Esophagus squamous epithelium (tissue), 5 donors: ENCODE measurements at regions not wholly inside any gene's neighbourhood (a gene's known extent, or its start where the extent isn't known, plus 50 kb on each side); places are given as distances from the start of the nearest gene placed in this dataset.
A peak's percentile ranks its signal among the peaks of the same experiment; 100 is the strongest.
"Not testable (repeated sequence)": the region's sequence is repeated elsewhere in the genome, so short reads cannot be mapped to it uniquely, and the experiment has no call there.

Experiments used
- DNase-seq: peaks from one replicate; lab custom pipeline; 2025; lab: John Stamatoyannopoulos, UW
- H3K27ac ChIP-seq, 4 donors: fragments of 200-600 bp; sonication (generic); one replicate each; pipeline ENCODE4 v1.5.1; 2016 to 2019; ENCODE audit warnings: mild to moderate bottlenecking in 1 of 4
- H3K27me3 ChIP-seq, 4 donors: fragments of 200-600 bp; sonication (generic); 1 replicate in 3 of 4; 2 replicates in 1 of 4; pipeline versions ENCODE4 v1.5.1 to v1.6.0; 2017 to 2021; ENCODE audit warnings: antibody characterized with exemption in 1 of 4
- H3K36me3 ChIP-seq, 3 donors: fragments of 200-600 bp; sonication (generic); one replicate each; pipeline ENCODE4 v1.5.1; 2016 to 2019
- H3K4me1 ChIP-seq, 3 donors: fragments of 200-600 bp; sonication (generic); one replicate each; pipeline ENCODE4 v1.5.1; 2017 to 2019
- H3K4me3 ChIP-seq, 4 donors: fragments of 200-600 bp; sonication (generic); 1 replicate in 3 of 4; 2 replicates in 1 of 4; pipeline ENCODE4 v1.5.1; 2016 to 2019; ENCODE audit warnings: mild to moderate bottlenecking in 2 of 4, moderate library complexity in 1 of 4
- H3K9me3 ChIP-seq, 3 donors: fragments of 200-600 bp; sonication (generic); one replicate each; pipeline ENCODE4 v1.5.1; 2016 to 2019
- POLR2A ChIP-seq, 4 donors: fragments of 450-650 bp; IDR thresholded peaks; one replicate each; pipeline ENCODE4 v1.6.1; 2017; ENCODE audit warnings: antibody characterized with exemption in 4 of 4, mild to moderate bottlenecking in 4 of 4, moderate library complexity in 3 of 4
- WGBS, 2 donors: methylation state at CpG; one replicate each; pipeline ENCODE4 v1.1.5; 2018; 5-methylcytosine and 5-hydroxymethylcytosine counted together
- intact Hi-C: fragments of 100-400 bp; cut with DNase I; formaldehyde crosslinking; loops from one replicate; pipeline ENCODE4 v1.15.0; 2022
- TF ChIP-seq, protein P1 (sequence below), 6 experiments: fragments of 450-650 bp in 4 of 6; fragments of 200-600 bp in 2 of 6; sonication (generic) in 2 of 6; IDR thresholded peaks; one replicate each; pipeline ENCODE4 v1.5.1; 2016 to 2019; ENCODE audit warnings: antibody characterized with exemption in 6 of 6, mild to moderate bottlenecking in 4 of 6, moderate library complexity in 4 of 6
- donor health status: DM: yes; HTN: yes; CAD: no.

DNA sequence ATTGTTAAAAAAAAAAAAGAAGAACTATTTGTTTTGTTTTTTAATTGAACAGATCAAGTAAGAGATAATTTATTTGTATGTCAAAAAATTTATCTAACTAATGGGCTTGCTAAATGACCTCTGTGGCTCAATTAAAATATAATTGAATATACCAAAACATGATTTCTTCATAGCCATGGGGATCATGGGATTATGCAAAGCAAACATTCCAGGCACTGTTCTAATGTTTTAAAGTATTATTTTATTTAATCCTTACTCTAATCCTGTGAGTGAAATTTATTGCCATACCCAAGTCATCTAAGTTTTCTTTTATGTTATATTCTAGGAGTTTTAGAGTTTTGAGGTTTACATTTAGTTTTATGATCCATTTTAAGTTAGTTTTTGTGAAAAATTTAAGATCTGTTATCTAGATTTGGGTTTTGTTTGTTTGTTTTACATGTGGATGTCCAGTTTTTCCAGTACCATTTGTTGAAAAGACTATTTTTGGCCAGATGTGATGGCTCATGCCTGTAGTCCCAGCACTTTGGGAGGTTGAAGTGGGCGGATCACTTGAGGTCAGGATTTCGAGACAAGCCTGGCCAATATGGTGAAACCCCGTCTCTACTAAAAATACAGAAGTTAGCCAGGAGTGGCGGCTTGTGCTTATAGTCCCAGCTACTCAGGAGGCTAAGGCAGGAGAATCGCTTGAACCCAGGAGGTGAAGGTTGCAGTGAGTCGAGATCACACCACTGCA lies 52.3 kb upstream of the CNOT10 start:
- intact Hi-C loops = no loop called here
- H3K9me3 ChIP-seq = no peaks in the 10 kb centered on the region
- peaks cover 0 to 12% (median 0%) of the 10 kb centered on the region in 4 donors for H3K27me3 ChIP-seq
- 79 to 90% methylated on average over 6 of the region's 6 CpGs for WGBS, 2 donors
- no peak for DNase-seq
- peak overlapping the region in 1 of 4 donors; percentile 18 for H3K27ac ChIP-seq
- no peak for TF ChIP-seq POLR2A (IDR thresholded peaks at IDR 0.05)
- no peaks in the 10 kb centered on the region for H3K36me3 ChIP-seq
- peaks cover 0 to 21% (median 0%) of the 10 kb centered on the region in 3 donors for H3K4me1 ChIP-seq
- H3K4me3 ChIP-seq = no peak overlapping the region

DNA sequence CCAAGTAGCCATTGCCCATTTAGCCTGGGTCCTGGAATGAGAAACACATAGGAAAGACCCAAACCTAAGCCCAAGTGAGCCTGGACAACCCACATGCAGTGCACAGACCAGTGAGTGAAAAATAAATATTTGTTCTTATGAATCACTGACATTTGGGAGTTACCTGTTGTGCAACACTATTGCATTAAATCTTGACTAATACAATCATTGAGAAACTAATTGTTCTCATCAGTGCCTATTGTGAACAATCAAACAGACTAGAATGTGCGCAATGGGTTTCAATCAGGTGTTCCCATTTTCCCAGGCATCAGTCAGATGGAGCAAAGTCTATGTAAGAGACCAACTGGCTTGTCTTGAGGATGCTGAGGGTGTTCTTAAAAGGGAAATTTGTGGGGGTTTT lies 54.7 kb upstream of the CNOT10 start:
- TF ChIP-seq, protein P1, sequence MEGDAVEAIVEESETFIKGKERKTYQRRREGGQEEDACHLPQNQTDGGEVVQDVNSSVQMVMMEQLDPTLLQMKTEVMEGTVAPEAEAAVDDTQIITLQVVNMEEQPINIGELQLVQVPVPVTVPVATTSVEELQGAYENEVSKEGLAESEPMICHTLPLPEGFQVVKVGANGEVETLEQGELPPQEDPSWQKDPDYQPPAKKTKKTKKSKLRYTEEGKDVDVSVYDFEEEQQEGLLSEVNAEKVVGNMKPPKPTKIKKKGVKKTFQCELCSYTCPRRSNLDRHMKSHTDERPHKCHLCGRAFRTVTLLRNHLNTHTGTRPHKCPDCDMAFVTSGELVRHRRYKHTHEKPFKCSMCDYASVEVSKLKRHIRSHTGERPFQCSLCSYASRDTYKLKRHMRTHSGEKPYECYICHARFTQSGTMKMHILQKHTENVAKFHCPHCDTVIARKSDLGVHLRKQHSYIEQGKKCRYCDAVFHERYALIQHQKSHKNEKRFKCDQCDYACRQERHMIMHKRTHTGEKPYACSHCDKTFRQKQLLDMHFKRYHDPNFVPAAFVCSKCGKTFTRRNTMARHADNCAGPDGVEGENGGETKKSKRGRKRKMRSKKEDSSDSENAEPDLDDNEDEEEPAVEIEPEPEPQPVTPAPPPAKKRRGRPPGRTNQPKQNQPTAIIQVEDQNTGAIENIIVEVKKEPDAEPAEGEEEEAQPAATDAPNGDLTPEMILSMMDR (IDR thresholded peaks at IDR 0.05) = no peak
- TF ChIP-seq POLR2A (IDR thresholded peaks at IDR 0.05) = no peak
- H3K27ac ChIP-seq = no peak overlapping the region
- DNase-seq = no peak
- H3K9me3 ChIP-seq = no peaks in the 10 kb centered on the region
- peaks cover 0 to 4% (median 0%) of the 10 kb centered on the region in 4 donors for H3K27me3 ChIP-seq
- 61 to 64% methylated on average over 1 of the region's 1 CpG for WGBS, 2 donors
- intact Hi-C loops = no loop called here
- no peak overlapping the region for H3K4me3 ChIP-seq
- no peaks in the 10 kb centered on the region for H3K36me3 ChIP-seq
- peaks cover 0 to 21% (median 0%) of the 10 kb centered on the region in 3 donors for H3K4me1 ChIP-seq

DNA sequence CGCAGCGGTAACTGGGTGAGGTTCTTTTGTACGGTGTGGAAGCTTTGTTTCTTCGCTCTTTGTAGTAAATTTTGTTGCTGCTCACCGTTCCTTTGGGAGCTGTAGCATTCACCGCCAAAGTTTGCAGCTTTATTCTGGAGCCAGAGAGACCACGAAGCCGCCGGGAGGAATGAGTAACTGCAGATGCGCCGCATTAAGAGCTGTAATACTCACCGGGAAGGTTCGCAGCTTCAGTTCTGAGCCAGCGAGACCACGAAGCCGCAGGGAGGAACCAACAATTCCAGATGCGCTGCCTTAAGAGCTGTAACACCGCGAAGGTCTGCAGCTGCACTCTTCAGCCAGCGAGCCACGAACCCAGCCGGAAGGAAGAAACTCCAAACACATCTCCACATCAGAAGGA lies 56.0 kb upstream of the DYNC1LI1 start:
- intact Hi-C loops = no loop called here
- 92 to 94% methylated on average over 21 to 22 of the region's 22 CpGs for WGBS, 2 donors

DNA sequence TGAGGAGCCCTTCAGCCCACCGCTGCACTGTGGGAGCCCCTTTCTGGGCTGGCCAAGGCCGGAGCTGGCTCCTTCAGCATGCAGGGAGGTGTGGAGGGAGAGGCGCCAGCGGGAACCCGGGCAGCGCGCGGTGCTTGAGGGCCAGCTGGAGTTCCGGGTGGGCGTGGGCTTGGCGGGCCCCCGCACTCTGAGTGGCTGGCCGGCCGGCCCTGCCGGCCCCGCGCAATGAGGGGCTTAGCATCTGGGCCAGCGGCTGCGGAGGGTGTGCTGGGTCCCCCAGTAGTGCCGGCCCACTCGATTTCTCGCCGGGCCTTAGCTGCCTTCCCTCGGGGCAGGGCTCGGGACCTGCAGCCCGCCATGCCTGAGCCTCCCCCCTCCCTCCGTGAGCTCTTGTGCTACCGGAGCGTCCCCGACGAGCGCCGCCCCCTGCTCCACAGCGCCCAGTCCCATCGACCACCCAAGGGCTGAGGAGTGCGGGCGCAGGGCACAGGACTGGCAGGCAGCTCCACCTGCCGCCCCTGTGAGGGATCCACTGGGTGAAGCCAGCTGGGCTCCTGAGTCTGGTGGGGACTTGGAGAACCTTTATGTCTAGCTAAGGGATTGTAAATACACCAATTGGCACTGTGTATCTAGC lies 55.0 kb upstream of the DYNC1LI1 start:
- H3K27me3 ChIP-seq, intact Hi-C loops, H3K36me3 ChIP-seq, H3K4me3 ChIP-seq, H3K27ac ChIP-seq, H3K9me3 ChIP-seq, DNase-seq: not testable (repeated sequence)
- peaks cover 0 to 13% (median 0%) of the 10 kb centered on the region in 3 donors for H3K4me1 ChIP-seq
- 95 to 100% methylated on average over 4 of the region's 38 CpGs for WGBS, 2 donors

More for the DNA sequence above, 56.0 kb upstream of the DYNC1LI1 start:
- H3K27me3 ChIP-seq = peaks cover 0 to under 1% (median 0%) of the 10 kb centered on the region in 4 donors
- no peak for DNase-seq
- H3K9me3 ChIP-seq = no peaks in the 10 kb centered on the region
- H3K36me3 ChIP-seq = no peaks in the 10 kb centered on the region
- no peak overlapping the region for H3K27ac ChIP-seq
- H3K4me1 ChIP-seq = peaks cover 0 to 16% (median 0%) of the 10 kb centered on the region in 3 donors
- no peak overlapping the region for H3K4me3 ChIP-seq
- no peak for TF ChIP-seq POLR2A (IDR thresholded peaks at IDR 0.05)
- TF ChIP-seq, protein P1 (IDR thresholded peaks at IDR 0.05) = no peak

DNA sequence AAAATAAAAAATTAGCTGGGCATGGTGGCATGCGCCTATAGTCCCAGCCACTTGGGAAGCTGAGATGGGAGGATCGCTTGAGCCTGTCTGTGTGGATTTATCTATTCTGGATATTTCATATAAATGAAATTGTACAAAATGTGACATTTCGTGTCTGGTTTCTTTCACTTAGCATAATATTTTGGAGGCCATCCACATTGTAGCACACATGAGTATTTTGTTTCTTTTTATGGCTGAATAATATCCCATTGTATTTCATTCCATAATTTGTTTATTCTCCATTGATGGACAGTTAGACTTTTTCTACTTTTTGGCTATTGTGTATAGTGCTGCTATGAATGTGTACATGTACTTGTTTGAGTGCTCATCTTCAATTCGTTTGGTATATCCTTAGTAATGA lies 52.9 kb upstream of the DYNC1LI1 start:
- H3K27ac ChIP-seq = no peak overlapping the region
- 75 to 86% methylated on average over 4 of the region's 4 CpGs for WGBS, 2 donors
- H3K4me1 ChIP-seq = no peaks in the 10 kb centered on the region
- TF ChIP-seq POLR2A (IDR thresholded peaks at IDR 0.05) = no peak
- no peak for DNase-seq
- intact Hi-C loops = no loop called here
- no peaks in the 10 kb centered on the region for H3K36me3 ChIP-seq
- no peak overlapping the region for H3K4me3 ChIP-seq
- H3K27me3 ChIP-seq = no peaks in the 10 kb centered on the region
- H3K9me3 ChIP-seq = peaks cover 0 to 5% (median 0%) of the 10 kb centered on the region in 3 donors

DNA sequence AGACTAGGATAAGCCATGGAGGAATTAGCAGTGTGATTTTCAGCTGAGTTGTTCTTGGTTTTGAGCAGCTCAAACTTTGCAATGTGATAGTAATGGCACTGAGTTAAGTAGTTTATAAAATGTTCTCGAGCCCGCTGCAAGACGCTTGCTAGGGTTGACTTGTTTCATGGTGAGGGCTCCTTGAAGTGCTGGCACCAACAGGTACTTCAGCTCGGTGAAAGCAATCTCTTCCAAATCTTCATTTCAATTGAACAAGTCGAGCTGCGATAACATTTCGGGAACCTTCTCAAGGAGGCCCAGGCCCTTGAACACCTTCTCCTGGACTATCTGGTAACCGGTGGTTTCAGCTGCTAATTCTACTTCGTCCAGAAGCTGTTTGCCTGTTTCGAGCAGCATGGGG lies 50.8 kb upstream of the DYNC1LI1 start:
- no peak overlapping the region for H3K4me3 ChIP-seq
- H3K27ac ChIP-seq = no peak overlapping the region
- 85 to 95% methylated on average over 10 of the region's 10 CpGs for WGBS, 2 donors
- TF ChIP-seq, protein P1 (IDR thresholded peaks at IDR 0.05) = no peak
- TF ChIP-seq POLR2A (IDR thresholded peaks at IDR 0.05) = no peak
- H3K27me3 ChIP-seq = no peaks in the 10 kb centered on the region
- no peaks in the 10 kb centered on the region for H3K36me3 ChIP-seq
- peaks cover 0 to 9% (median 3%) of the 10 kb centered on the region in 3 donors for H3K4me1 ChIP-seq
- intact Hi-C loops = no loop called here
- H3K9me3 ChIP-seq = peaks cover 0 to 5% (median 0%) of the 10 kb centered on the region in 3 donors
- DNase-seq = no peak
